Activated CD4-positive, CD25-positive, alpha-beta regulatory T cell treated with anti-CD3 and anti-CD28 coated beads, Interleukin-2, amount 50 U/mL, for 24 hours (primary cell): ENCODE measurements at regions not wholly inside any gene's neighbourhood (a gene's known extent, or its start where the extent isn't known, plus 50 kb on each side); places are given as distances from the start of the nearest gene placed in this dataset.
"Not testable (repeated sequence)": the region's sequence is repeated elsewhere in the genome, so short reads cannot be mapped to it uniquely, and the experiment has no call there.

ENCODE experiments used
- ATAC-seq, 2 donors: fragments of 150-1000 bp; cut with Tn5 transposase; one replicate each; pipeline ENCODE4 v1.10.0; 2021; ENCODE audit warnings: mild to moderate bottlenecking in 1 of 2, moderate library complexity in 1 of 2

DNA sequence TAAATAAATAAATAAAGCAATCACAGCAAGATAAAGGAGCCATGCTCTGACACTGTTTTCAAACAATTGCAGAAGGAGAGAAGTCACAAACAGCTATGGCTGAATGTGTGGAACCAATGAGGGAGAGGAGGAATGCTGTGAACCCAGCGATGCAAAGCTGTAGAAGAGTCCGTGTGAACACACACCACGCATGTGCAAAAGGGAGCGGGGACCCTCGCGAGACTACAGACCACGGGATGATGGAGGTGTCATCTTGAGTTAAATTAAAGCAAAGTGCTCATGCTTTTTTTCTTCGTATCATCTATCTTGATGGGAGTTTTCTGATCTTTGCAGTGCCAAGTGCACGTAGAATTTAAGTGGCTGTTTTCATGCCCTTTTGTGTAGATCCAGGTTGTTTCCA lies 123.8 kb upstream of the CDH5 start:
- ATAC-seq = no peak

DNA sequence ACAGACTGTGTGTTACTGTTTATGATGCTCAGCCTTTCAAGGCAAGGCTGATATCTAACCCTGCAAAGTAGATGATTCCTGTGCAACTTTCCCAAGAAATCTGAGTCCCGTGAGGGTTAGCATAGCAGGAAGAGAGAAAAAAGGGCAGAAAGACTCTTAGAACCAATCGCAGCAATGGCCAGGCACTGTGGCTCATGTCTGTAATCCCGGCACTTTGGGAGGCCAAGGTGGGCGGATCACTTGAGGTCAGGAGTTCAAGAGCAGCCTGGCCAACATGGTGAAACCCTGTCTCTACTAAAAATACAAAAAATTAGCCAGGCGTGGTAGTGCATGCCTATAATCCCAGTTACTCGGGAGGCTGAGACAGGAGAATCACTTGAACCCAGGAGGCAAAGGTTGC lies 124.3 kb upstream of the CDH5 start:
- ATAC-seq = not testable (repeated sequence)

DNA sequence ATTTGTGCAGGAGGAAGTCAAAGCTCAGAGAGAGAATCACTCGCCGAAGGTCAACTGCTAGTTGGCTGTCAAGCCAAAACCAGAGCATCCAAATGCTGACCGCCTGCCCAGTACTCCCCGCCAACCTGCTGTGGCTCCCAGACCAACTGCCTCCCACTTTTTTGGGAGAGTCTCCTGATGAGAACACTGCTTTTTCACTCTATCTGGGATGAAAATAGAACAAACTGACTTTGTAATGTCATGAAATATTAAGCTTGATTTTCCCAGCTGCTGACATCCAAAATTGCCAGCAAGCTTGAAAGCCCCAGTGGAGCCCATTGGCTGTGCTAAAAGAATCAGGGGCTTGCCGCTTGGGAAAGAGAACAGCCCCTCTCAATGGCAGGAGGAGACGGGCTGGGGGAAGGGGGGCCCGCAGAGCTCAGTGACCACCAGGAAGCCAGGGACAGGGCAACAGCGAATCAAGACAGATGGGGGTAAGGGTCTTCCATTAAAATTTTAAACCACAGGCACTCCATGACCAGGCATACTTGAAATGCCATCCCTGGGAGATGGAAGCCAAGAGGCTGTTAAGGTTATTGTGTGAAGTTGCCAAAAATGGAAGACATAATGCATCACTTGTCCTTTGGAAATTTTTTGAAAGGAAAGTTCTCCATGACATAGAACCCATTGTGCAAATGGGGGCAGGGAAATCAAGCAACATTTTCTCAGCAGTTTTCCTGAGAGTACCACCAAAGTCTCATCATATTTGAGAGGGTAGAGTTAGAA lies 125.7 kb upstream of the CDH5 start:
- ATAC-seq = no peak

DNA sequence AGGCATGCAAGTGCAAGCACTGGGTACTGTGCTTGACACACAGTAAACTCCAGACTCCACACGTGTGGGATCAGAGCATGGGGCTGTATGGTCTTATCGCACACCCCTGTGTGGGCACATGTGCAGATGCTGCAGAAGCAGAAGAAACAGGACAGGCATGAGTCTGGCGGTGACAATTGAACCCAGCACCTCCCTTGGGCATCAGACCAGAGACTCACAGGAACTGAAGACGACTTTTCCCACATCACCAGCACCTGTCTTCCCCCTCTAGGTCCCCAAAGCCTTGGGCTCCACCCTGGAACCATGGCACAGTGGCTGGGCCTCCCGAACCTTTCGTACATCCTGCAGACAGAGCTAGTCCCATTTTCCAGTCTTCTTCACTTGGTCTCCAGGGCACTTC lies 126.4 kb upstream of the CDH5 start:
- ATAC-seq = no peak

DNA sequence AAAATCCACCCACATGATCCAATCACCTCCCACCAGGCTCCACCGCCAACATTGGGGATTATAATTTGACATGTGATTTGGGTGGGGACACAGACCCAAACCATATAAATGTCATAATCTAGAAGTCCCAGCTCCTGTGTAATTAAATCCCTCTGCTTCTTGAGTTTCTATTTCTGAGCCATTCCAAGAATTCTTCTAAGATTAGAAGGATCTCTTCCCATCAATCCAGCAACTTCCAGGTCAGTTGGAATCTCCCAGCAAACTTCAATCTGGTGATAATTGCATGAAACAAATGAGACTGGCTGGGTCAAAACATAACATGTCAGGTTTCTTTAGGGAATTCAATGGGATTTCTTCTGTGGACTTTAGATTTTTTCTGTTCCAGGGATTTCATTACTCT lies 127.8 kb upstream of the CDH5 start:
- no peak for ATAC-seq

DNA sequence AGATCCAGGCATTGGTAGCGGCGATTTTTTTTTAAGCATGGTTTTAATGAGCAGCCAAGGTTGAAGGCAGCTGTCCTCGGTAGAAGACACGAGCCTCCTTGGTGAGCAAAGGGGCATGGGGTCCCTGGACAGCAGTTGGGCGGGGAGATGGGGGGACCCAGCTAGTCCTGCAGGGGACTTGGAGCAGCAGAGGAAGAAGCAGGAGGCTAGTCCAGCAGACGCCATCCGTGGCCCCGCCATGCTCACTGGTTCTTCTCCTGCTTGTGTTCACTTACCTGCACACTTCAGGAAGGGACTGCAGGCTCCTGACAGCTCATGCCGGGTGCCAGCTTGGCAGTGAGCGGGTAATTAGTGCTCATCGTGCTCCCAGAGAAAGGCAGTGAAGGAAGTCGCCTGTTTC lies 130.2 kb upstream of the CDH5 start:
- ATAC-seq = no peak

DNA sequence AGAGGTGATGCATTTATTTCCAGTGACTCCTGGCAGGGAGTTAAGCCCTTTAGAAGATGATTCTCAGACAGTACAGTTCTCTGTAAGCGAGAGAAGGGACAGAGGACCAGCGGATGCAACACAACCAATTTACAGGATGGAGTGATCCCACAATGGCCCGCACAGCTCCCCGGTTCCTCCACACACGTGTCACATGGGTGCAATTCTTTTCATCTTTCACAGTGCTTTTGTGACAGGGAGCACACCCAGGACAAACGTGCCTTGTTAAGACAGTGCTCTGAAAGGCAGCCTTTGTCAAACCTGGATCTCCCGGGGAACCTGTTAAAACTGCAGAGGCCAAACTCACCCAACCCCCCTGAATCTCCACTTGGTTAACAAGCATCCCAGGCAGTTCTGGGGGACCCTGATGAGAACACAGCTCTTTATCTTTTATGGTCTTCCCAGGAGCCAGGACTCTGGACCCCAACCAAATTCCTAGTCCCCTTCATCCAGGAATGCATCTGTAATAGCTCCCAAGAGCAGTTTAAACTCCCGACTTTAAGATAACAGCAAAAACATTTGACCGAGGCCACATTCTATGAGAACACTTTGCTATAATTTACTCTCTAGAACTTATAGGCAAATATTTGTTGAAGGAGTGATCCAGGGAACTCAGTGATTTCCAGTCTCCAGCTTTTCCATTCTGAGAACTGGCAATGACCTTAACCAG lies 134.9 kb upstream of the CDH5 start:
- ATAC-seq = no peak

DNA sequence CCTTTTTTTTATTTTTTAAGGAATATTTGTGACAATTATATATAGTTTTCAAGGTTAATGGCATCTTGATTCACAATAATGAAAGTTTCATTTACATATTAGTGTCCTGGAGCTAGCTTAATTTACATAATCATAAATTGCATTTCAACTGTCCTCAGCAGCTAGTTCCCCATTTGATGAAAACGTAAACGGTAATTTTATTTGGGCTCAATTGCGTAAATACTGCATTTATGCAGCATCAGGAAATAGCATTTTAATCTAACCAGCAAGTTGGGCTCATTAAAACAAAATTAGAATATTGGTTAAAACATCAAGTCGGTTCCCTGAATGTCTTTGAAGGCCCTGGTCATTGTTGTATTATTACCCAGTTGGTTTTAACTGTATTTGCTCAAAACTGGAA lies 136.8 kb upstream of the CDH5 start:
- ATAC-seq = no peak

DNA sequence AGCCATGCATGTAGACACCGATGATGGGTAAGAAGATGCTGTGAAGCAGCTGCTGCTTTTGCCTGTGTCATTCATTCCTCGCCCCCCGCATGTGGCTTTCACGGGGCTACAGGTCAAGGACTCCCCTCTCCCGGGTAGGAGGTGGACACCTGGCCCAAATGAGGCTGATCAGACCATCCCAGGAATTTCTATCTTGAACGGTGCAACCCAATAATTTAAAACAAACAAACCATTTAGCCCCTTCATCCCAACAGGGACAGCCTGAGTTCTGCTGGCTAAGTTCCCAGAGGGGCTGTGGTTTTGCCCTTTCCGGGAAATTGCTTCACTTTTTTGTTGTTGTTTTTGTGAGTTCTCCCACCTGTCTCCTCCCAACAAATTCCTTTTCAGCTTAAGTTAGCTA lies 137.7 kb upstream of the CDH5 start:
- no peak for ATAC-seq

DNA sequence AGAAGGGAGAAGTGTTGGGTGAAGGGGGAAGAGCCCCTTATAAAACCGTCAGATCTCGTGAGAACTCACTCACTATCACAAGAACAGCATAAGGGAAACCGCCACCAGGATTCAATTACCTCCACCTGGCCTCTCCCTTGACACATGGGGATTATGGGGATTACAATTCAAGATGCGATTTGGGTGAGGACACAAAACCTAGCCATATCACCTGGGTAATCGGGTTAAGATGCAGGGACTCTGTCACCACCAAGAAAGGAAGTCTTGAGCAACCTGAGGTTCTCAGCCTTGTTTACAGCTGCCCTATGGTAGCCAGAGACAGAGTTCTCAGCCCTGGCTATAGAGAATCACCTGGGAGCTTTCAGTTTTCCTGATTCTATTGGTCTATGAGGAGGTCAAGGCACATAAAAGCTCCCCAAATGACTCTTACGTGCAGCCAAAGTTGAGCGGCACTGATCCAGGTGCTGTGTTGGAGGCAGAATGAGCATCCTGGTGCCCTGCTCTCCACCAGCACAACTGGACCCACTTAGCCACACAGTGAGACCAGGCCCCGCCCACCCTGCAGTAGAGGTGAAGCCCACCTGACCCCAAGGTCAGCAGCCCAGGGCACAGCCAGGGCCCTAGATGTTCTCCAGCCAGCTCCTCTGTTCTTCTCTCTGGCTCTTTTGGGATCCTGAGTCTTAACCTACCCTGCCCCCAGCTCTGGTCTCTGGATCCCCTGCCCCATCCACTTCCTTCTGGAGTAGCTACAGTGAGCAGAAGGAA lies 138.5 kb upstream of the CDH5 start:
- no peak for ATAC-seq

DNA sequence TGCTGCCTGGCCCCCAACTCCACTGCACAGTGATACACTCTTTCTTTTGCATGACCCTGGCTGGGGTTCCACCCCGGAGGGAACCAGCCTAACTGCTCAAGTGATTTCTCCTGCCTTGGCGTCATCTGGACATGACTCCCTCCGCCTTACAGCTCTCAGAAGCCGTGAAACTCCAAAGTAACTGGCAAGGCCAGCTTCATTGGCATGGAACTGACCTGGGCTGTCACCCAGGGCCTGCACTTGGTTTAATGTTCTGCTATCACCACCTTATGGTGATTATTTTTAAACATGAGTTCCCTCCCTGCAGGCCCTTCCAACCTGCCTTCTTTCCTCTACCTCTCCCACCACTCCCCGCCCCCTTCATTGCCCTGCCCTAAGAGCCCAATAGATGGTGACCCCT lies 139.7 kb upstream of the CDH5 start:
- no peak for ATAC-seq

DNA sequence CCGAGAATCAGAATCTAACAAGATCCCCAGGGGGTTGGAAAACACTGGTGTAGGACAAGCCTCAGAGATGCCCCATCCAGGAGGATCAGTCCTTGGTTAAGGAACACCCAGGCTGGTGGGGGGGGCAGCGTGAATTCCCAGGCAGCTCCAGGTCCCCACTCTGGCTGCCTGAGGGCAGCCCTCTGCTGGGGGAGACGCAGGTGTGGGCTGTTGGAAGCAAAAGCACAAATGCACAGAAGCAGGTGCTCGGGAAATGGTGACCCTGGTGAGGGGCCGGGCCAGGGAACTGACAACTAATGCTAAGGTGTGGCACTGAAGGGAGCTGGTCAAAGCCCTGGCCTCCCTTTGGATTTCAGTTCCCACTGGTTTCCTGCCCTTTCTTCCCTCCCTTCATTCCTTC lies 140.8 kb upstream of the CDH5 start:
- ATAC-seq = no peak

DNA sequence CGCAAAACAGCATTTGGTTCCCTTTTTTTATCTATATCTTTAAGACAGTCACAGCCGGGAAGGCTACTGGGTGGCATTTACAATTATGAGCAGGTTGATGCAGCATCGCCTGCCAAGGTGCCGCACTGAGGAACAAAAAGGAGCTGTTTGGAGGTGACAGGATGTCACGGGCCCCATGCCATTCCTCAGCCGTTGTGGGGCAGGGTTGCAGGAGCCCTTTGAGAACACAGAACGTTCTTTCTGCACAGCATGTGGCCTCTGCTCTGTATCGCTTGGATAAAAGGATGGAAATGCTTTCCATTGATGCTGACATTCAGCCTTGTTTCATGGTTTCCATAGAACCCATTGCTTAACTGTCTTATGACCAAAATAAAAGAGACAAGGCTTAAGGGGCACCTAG lies 141.9 kb upstream of the CDH5 start:
- ATAC-seq = no peak

DNA sequence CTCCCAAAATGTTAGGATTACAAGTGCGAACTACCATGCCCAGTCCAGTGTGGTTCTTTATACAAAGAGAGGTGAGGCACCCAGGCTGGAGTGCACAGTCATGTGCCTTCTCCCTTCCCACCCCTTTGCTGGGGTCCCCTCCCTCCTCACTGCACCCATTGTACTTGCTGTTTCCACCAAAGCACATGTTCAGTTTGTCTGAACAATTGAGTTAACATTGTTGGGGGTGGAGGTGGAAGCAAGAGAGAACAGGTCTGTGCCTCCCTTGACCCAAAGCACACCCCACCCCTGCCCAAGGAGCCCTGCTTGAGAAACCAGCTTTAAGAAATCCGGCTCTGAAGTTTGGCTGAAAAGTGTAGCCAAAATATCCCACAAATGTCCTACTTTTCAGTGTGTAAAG lies 142.3 kb upstream of the CDH5 start:
- ATAC-seq = no peak

DNA sequence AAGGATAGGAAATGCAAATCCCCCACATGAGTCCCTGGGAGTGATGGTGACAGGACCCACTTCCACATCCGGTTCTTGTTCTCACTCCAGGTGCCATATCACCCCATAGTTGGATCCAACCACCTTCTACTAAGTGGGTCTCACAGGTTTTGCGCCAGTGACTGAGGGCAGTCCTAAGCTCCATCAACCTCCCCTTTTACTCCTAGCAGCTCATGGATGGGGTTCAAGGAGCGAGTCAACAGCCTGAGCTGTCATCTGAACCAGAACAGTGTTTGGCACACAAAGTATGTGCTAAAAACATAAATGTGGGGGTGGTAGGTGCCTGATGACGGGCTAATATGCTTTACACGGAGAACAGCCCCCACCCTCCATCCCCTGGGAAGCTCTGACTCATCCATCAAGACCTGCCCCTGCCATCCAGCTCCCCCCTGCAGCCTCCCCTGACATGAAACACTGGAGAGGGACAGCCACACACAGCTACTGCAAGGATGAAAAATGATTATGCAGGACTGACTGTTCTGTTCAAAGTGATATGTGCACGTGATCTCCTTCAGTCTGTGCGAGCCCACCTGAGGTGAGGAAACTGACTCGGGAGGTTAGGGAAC lies 143.2 kb upstream of the CDH5 start:
- no peak for ATAC-seq

DNA sequence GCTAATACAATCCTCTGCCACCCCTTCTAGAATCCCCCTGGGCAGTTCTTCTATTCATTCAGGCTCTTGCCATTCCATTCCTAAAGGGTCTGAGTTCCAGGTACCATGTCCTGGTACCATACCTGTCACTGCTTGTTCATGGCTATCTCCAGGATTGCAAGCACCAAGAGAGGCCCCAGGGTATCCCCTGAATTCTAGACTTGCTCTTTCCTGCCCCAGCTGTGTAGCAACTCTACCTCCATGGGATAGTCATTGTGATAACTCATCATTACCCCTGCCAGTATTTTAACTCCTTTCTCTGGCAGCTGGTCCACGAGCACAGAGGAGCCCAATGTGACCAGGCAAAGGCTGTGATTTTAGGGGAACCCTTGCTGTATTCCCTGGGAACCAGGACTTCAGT lies 143.7 kb upstream of the CDH5 start:
- no peak for ATAC-seq

DNA sequence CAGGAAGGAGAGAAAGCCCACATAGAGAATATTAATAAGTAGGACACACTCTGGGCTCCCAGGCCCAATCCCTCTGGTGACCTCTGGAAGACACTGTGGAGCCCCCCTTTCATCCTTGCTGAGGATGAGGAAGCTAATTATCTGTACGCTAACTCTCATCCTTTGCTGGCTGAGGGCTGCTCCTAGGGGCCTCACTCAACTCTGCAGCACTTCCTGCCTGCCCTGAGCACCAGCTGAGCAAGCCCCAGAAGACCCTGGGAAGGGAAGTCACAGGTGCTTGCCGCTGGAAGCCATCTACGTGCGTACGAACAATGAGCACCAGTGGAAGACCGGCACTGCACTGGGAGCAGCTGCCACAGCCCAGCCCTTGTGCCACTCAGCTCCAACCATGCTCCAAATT lies 145.8 kb upstream of the CDH5 start:
- no peak for ATAC-seq

DNA sequence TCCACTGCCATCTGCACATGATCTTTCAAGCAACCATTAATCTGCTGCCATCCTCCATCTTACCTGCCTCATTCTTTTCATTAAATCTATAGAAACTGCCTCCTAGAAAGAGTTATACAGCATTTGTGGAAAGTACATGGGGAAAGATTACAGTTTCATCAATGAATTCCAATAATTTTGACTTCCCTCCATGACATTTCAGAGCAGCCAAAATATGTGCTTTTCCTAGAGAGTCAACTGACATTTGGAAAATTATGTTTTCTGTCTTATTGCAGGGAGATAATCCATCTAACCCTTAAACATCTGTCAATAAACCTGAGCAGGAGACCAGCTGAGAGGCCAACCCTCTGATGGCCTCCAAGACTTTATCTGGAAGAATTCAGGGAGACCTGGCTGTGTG lies 147.0 kb upstream of the CDH5 start:
- no peak for ATAC-seq

DNA sequence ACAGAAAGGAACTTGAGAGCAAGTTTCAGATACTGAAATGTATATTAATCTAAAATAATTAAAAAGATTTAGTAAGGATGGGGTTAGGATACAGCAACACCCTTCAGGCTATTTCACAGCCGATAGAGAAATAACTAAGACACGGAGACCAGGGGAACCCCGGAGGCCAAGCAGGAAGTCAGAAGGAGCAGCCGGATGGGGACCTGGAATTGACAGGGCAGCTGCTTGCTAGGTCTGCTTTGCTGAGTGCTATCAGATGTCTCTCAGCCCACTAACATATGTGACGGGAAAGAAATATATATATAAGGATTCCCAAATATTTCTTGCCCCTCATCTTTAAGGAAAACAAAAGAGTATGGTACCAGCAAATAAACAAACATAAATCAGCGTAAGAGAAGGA lies 154.1 kb upstream of the CDH5 start:
- ATAC-seq = no peak

DNA sequence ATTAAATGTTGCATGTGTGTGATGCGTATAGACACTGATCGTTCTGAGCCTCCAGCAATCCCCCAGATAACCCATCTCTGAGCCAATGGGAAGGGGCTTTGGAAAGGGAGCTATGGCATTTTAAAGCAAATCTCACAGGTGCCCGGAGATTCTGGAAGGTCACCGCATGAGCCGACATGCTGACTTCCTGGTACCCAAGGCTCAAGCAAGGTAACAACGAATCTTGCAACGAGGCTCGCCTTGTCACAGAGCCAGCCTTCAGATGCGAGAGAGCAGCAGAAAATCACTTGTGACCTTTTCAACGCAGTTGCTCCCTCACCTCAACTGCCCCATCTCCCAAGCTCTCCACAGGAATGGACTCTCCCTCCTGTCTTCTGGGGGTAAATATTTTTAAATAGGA lies 154.8 kb upstream of the CDH5 start:
- no peak for ATAC-seq

DNA sequence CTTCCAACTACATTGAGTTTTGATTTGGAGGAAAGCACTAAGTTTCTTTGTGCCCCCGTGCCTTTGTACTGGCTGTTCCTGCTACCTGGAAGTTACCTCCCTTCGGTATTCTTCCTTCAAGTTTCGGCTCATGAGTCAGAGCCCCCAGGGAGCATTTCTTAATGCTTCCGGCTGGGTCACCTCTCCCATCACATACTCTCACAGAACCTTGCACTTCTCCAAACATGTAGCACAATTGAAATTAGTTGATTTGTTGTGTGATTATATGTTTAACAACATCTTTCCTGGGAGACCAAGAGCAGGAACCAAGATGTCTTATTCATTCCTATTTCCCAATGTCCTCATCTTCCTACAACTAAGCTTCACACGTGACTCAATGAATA lies 158.6 kb upstream of the CDH5 start:
- no peak for ATAC-seq

DNA sequence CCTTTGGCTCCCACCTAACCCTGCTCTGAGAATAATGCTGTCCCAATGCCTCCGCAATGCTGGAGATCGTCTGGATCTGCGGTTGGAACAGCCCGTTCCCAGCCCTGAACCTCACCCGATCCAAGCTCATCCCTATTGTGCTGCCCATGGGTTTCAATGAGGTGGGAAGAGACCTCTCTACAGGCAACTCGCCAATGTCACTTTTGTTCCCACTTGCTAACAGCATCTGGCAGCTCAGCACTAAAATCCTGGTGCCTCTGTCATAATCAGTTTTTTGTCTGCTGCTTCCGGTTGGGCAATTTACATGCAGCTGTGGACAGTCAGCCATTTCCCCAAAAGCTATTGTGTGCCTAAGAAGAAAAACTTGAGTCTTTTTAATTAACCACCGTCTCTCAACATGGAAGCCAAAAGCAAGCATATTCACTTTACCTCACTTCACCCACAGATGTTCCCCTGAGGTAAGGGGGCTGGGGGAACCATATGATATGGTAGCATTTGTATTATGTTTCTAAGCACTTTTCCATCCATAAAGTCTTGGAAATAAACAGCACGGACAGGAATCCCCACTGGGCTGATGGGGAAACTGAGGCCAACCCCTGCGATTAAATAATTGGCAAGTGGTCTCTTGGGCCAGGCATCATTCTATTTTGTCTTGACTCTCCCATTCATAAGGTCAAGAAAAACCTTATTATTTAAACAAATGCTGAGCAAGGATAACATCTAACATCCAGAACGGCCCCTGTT lies 159.2 kb upstream of the CDH5 start:
- ATAC-seq = no peak

DNA sequence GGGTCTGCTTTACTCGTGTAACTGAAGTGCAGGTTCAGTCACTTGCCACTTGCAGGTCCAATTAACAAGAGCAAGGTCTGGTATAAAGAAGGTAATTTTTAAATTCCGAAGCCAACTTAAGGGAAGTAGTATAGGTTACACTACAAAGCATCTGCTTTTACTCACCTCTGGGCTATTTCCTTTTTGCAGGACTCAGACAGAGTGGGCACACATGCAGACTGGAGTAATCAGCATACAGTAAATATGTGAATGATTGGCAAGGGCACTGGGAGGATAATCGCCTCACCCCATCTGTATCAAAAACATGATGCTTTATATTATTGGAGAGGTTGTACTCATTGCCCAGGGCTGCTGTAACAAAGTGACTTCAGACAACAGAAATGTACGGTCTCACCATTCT lies 160.1 kb upstream of the CDH5 start:
- no peak for ATAC-seq
